Activated T-cell treated with anti-CD3 and anti-CD28 coated beads, Interleukin-2, amount 50 U/mL, for 1 hour (primary cell): ENCODE measurements at regions not wholly inside any gene's neighbourhood (a gene's known extent, or its start where the extent isn't known, plus 50 kb on each side); places are given as distances from the start of the nearest gene placed in this dataset.

ENCODE experiments used
- DNase-seq: peaks from one replicate; pipeline ENCODE4 v3.0.0-alpha.2; 2020

DNA sequence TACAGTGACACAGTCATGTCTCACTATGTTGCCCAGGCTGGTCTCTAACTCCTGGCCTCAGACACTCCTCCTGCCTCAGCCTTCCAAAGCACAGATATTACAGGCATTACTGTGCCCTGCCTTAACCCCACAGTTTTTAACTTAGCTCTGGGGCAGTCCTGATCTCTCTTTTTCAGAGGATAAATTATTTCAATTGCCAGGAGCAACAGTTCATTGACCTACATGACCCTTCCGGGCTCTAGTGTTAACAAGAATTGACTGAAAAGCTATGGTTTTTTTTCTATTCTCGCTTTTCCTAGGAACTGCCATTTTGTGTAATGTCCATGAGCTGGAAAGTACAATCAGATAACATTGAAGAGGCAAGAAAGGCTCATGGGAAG lies 92.8 kb downstream of the HNRNPLL start:
- no peak for DNase-seq

DNA sequence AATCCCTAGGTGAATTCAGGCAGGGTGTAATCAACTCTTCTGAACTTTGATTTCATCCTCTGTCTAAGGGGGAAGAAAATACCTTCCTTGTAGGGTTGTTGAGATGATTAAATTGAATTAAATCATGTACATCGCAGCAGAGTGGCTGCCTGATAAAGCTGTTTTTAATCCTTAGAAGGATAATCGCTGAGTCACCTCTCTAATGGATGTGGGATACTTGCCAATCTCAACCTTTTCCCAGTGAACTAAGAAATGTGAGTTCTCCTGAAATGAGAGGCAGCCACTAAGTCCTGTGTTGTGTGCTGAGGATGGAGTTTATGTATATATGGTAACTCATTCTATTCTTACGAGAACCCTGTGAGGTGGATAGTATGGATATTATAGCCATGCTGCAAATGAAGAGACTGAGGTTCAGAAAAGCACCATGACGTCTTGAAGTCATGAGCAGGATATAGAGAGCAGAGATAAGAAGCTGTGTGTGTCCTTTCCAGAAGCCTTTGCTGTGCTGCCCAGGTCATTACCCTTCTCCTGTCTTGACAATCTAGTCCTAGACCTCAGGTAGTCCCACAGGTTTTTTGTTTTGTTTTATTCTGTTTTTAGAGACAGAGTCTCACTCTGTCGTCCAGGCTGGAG lies 93.3 kb downstream of the HNRNPLL start:
- no peak for DNase-seq

DNA sequence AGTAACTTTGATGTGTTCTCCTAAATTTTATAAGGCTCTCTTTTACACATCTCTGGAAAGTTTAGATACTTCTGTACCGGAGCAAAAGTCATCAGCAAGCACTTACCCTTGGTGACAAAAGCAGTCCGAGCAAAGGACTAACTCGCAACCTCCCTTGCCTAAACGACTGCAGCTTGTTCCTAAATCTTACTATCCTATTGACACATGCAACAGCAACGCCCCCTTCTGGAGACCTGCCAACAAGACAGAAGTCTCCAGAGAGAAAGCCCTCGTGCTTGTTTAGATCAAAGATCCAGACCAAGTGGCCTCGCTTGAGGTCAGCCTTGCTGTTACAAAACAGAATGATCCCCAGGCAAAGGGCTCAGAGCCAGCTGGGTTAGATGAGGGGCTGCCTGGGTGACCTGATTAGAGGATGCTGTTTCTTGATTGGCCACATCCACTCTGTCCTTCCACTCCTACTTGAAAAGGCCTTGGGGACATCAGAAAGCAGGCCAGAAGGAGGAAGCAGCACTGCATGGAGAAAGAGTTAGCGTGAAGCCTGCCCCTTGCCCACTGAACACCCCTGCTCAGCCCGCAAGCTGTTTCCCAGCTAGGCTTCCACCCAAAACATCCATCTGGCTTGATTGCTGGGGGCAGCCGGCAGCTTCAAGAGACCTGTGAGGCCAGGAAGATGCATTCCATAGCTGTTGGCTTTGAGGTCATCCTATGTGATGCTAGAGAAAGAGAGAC lies 94.3 kb downstream of the HNRNPLL start:
- DNase-seq: peak; percentile 74

DNA sequence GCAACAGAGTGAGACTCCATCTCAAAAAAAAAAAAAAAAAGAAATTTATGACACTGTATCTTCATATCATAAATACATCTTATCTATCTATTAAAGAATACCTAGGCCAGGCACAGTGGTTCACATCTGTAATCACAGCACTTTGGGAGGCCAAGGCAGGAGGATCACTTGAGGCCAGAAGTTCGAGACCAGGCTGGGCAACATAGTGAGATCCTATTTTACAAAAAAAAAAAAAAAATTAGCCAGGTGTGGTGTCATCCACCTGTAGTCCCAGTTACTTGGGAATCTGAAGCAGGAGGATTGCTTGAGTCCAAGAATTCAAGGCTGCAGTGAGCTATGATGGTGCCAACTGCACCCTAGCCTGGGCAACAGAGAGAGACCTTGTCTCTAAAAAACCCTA lies 95.0 kb downstream of the HNRNPLL start:
- no peak for DNase-seq

DNA sequence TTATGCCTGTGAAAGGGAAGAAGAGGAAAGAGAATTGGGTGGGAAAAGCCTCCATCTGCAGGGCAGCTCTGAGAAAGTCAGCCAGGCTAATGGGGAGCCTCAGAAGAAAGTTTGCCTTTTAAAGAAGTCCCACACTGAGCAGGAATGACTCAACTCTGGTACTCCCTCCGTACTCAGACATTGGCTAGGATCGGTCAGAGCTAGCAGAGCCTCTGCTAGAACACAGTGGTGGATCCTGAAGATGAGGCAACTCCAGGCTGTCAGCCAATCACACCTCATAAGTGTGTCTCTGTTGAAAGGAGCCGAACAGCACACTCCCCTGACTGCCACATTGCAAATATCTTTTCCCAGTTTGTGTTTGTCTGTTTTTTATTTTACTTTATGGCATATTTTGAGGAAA lies 96.9 kb downstream of the HNRNPLL start:
- DNase-seq: no peak

DNA sequence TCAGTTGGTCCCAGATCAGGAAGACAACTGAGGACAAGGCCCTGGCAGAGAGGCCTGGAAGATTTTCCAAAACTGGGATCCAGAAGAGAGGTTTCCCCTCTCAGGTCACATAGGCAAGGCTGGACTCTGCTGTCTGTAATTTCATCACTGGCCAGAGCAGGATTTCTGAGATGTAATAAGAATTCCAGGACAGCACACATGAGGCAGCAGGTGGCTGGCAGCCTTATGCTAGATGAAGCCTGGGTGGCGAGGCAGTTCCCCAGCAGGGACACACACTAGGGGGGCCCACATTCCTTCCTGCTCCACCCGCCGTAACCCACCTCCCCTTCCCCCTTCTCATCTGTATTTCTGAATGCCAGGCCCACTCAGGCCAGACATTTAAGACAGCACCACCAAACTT lies 98.6 kb downstream of the HNRNPLL start:
- no peak for DNase-seq

DNA sequence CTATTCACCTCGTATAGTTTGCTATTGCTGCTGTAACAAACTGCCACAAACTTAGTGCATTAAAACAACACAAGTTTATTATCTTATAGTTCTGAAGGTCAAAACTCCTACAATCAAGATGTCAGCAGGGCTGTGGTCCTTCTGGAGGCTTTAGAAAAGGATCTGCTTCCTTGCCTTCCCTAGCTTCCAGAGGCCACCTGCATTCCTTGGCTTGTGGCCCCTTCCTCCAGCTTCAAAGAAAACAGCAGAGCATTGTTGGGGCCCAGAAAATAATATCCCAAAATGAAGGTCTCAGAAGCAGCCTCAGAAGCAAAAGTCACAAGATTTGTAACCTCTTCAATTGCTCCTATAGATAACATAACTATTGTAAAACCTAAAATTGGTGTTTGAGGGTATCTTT lies 100.6 kb downstream of the HNRNPLL start:
- DNase-seq: no peak

DNA sequence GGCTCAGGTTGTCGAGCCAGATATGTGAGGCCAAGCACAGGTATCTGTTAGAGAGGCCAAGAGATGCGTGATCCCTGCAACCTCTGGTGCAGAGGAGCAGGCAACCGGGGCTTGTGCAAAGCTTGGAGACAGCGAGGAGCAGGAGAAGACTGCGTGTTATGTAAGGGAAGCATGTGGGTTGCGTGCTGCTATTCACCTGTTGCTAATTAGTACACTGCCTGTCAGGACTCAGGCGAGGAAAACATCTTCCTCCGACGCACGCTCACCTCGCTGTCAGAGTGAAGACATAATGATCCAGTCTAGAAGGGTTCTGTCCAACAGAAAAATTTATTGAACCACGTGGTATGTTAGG lies 102.5 kb downstream of the HNRNPLL start:
- DNase-seq: no peak

DNA sequence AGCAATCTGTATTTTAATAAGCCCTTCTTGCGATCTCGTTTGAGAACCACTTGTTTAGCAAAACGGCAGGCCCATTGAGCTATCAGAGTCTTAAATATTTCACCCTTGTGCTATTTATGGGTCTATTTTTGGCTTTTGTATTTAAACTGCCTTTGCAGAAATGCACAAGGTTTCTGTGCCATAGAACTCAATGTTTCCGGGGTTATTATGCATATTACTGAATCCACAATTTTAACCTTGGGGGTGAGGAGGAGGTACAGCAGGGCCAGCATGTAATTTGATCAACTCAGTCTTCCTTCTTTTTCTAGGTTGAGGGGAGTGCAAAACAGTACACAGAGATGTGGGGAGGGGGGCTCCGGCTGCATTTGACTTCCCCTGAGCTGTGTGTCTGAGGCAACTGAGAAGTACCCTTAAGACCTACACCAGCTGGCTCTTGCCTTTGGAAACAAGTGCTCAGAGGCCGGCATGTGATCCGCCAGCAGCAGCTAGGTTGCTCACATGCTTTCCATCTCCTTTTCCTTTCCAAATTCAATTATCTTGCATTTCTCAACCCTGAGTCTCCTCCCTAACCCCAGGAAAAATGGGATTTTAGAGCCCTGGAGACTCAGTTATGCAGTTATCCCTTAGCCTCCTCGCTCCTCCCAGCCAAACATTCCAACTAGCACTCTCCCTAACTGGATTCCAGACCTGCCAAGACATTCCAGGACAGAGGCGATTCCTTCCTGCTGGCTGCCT lies 103.0 kb downstream of the HNRNPLL start:
- no peak for DNase-seq

DNA sequence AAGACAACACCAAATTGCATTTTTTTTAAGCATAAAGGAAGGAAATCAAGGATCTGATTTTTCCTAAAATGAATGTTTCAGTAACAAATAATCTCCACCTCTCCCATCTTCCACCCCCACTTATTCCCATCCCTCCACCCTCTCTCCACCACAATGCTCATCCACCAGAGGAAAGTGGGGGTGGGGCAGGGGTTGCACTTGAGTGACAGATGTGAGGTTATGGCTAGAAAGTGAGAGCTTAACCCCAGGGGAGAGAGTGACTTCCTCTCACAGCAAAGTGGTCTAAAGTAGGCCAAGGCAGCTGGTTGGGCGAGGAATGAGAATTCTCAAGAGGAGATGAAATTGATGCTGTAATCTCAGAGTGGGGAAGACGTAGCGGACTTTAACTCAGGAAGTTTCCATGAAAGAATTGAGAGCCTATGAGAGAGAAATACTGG lies 104.7 kb downstream of the HNRNPLL start:
- no peak for DNase-seq

DNA sequence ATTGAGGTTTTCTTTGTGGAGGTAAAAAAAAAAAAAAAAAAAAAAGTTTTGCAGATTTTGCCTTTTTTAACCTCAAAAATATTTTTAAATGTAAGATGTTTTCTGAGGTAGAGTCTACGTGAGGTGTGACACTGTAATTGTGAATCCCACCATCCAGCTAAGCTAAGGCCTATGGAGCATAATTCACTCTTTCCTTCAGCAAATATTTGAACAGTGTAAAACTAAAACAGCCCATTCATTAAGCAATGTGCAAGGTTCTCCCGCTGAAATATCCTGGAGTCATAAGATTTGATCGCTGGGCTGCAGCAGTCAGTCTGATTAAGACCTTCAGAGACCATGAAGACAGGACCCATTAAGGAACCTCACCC lies 105.1 kb downstream of the HNRNPLL start:
- no peak for DNase-seq

DNA sequence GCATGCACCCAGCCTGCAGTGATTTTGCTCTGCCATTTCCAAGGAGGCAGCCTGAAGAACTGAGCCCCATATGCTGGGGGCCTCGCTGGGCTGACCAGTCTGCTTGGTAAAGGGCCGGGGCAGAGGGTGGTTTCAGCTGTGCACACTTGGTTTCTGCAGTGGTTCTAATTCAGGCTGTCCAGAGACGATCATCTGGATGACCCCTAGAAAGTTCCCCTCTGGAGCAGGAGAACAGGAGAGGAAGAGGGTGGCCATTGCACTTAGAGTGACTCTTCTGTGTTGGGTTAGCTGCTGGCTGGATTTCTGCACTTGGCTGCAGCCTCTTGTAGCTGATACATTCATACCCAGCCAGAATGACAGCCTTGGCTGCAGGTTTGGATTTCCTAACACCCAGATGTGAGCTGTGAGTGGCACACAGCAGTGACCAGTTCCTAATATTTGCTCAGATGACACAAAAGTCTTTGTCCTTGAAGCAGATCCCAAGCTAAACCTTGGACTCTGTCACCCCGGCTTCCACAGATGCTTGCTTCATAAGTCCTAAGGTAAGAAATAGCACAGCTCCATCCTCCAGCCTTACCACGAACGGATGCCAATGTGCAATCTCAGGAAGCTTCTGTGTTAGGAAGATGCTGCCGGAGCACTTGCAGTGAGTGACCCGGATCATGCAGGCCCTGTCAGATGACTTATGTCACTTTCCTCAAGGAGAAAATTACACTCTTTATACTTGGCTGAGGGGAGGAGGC lies 105.6 kb downstream of the HNRNPLL start:
- DNase-seq: no peak

DNA sequence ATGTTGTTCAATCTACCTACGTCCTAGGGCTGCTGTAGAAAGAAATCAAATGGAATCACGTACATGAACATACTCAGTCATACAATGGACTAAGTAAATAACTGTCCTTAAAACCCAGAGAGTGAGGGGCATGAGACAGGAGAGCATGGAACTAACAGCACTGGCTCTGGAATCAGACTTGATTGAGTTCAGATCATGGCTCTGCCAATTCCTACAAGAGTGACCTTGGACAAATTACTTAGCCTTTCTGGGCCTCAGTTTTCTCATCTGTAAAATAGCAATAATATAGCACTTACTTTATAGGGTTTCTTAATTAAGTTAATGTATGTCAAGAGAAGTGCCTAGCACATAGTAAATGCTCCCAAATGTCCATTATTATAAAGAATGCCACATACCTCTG lies 106.8 kb downstream of the HNRNPLL start:
- DNase-seq: no peak

DNA sequence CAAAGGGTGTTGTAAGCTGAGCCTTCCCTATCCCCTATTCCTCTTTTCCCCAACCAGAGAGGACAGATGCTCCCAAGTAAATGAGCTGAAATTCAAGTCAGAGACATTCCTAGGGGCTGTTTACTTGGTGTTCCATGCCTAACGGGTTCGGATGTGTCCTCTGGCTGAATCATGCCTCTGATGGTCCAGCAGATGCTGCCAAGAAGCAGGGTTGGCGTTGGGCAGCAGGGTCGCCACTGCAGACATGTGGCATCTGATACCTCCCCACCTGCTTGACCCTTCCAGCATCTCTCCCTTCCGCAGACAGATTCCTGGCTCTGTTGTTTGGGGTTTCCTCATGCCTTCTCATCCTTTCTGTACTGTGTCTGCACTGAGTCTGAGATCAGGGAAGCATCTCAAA lies 108.3 kb downstream of the HNRNPLL start:
- no peak for DNase-seq

DNA sequence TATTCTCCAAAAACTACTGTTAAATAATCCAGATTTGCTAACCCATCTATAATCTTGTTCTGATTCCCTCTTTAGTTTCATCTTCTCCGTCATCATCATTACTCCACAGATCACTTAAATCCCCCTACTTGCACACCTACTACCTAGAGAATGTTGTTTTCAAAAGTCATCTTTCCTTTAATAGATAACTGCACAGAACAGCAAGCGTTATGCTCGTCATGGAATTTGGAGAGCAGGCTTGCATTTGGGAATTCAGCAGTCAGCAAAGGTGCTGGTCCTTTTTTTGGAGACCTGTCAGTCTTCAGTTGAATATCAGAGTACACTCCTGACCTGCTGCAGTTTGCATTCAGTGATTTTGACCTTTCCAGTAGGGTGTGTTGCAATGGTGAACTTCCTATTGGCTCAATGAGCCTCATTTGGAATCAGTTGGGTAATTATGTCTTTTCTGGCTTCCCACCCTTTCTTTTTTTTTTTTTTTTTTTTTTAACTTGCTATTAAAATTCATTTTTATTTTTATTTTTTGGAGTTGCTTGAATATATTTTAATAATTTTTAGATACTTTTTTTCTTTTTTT lies 110.6 kb downstream of the HNRNPLL start:
- DNase-seq: no peak

DNA sequence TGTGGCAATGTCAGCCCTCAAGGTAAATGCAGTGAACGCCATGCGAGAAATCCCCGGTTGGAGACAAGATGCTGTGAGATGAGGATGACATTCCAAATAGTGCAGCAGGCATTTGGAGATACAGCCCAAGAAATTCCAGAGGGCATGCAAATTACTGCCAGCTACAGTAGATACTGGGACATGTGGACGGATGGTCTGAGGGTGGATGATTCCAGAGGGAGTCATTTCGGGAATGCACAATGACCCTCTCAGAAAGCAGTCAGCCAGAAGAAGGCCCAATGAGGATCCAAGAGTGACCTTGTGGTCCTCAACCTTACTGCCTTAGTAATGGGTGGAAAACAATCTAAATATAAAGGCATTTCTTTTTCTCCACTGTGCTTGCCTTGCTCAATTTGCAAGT lies 111.3 kb downstream of the HNRNPLL start:
- DNase-seq: no peak

DNA sequence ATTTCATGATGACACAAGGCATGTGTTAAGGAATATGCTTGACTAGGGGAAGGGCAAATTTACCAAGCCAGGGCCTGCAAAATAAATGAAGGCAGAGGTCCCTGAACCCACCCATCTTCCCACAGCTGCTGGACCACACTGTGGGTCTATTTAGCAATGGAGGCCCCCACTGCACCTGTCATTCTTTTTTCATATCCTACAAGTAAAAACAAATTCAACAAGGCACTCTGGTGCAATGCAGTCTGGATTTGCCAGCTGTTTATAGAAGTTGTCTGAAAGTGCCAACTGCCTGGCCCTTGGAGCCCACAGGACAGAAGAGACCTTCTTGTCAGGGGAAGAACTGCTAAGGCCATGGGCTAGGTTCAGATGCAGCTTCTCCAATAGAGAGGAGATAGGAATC lies 112.8 kb upstream of the ATL2 start:
- no peak for DNase-seq

DNA sequence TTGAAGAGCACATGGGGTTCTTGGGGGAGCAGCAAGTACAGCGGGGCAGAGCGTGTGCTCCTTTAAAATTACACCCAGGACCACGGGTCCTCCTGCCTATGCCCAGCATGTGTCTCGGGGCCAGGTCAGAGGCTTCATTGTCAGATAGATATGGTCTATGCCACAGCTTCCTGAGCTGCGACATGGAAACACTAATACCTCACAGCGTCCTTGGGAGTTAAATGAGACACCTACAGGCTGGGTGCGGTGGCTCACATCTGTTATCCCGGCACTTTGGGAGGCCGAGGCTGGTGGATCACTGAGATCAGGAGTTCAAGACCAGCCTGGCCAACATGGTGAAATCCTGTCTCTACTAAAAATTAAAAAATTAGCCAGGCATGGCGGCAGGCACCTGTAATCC lies 110.8 kb upstream of the ATL2 start:
- no peak for DNase-seq

DNA sequence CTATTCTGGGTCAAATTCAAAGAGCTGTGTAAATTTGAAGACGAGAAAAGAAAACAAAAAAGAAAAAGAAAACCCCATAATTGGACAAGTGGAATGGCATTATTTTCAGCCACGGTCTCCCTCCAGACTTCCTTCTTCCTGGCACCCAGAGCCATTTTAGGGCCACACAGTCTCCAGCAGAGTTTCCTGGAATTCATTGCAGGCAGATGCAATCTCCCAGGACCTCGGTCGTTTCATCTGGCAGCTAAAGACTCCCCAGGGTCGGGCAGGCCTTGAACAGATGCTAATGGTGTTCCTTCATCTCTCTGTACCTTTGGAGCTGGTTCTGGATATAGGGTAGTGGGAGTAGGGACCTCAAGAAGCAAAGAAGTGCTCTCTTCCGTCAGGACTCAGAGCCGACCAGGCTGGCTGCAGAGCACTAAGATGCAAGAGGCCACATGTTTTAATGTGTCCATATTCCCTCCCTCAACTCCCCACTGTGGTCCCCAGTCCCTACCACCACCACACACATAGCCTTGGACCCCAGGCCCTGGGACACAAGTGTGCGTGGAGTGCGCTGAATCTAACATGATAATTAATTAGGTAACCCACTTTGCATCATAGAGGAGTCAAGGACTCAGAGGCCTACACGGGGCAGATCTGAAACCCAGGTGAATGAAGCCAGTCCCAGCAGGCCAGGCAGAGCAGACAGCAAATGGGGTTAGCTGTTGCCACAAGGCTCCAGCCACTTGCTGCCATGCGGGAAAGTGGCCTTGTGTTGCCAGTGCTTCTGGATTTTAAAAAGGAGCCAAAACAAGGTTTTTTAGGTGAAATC lies 109.3 kb upstream of the ATL2 start:
- DNase-seq: no peak

DNA sequence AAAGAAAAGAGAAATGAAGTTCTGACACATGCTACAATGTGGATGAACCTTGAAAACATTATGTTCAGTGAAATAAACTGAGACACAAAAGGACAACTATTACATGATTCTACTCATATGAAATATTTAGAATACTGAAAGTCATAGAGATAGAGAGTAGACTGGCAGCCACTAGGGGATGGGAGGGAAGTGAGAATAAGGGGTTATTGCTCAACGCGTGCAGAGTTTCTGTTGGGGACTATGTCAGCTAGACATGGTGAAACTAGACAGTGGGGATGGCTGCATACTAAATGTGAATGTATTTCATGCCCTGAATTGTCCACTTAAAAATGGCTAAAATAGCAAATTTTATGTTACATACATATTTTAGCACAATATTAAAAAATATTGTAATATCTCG lies 108.7 kb upstream of the ATL2 start:
- no peak for DNase-seq

DNA sequence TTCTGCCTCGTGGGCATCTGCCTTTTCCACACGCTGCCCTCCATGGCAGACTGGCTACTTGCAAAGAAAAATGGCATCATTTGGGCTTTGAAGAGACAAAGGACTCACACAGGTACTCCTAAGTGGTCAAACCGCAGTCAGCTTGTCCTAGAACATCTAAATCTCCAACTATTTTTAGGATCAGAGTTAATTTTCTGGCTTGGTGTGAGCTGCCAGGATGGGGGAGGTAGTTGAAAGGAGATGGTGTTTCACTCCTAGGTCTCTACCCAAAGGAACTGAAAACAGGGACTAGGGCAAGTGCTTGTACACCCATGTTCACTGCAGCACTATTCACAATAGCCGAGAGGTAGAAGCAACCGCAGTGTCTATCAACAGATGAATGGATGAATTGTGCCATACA lies 107.9 kb upstream of the ATL2 start:
- no peak for DNase-seq

DNA sequence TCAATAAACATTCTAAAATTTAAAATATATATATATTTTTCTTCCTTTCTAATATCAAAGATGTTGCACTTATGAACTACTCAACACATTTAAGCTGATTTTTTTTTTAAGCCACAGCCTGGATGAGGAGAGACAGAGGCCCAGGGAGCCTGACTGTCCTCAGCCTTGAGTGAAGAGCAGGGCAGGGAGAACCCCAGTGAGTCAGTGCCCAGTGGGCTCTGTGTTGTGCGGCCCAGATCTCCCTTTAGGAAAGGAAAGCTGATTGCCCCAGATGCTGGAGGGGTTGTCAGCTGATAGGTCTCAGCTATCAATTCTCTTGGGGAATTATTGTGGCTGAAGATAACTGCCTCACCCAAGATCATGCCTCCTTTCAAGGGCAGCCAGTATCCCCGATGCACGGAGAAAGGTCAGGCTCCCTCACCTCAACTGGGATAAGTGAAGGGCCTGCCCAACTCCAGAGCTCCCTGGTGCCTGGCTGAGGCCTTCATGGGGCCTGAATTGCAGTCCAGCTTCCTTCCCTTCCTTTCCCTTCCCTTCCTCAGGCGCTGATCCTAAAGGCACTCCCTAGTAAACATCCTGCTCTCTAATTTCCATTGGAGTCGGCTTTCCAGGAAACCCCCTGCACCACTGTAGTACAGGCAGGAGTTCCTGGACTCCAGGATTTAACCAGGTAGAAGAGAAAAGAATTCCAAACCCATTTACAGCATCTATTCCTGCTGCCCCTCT lies 106.9 kb upstream of the ATL2 start:
- no peak for DNase-seq
